Dedifferentiated amniotic fluid mesenchymal stem cell (primary cell): ENCODE measurements at regions not wholly inside any gene's neighbourhood (a gene's known extent, or its start where the extent isn't known, plus 50 kb on each side); places are given as distances from the start of the nearest gene placed in this dataset.

ENCODE experiments used
- DNase-seq: peaks from one replicate; pipeline ENCODE4 v3.0.0-alpha.2; 2016; ENCODE audit errors: extremely low spot score

DNA sequence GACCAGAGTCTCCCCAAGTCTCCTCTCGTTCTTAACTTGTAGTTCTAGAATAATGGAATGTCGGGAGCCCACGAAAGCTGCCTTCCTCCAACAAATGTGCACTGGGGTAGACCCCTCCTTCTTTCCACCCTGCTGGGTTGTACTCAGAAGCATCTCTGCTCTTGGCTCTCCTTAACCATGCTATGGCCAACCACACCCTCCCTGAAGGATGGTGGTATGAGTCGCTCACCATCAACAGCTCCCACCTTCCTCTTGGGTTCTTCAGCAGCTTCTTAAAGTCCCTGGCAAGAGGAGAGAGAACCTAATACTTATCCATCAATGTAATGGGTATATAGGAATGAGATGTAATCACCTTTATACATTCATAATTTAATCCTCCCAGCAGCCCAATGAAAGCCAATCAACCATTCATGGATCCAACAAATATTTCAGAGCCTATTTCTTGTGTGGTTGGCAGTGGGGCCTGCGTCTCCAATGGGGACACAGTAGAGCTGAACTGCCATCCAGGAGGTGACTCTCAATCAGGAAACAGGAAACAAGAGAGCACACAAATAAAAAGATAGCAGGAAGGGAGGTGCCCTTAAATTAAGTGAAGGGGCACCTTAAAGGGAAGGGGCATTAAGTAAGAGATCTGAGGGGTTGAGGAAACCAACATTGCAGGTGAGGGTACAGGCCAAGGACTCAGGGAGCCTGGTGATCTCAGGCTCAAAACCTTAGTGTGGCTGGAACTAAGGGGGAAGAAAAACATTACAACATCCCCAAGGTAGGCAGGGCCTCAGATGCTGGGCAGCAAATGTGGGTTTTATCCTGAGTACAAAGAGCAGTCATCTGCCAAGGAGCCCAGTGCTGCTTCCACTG, 64.4 kb upstream of the ETS2 start:
- no peak for DNase-seq

DNA sequence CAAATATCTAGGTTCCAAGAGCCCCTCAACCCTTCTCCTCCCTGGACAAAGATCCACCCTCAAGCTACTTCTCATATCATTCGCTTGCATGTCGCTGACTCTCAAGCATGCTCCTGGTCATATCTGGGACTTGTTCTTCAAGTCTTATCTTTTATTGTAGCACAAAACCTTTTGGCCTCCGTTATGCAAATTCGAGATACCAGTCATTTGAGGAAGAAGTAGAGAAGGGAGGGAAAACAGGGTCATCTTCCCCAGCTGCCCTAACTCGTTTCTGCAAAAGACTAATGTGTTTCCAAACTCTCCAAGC, 63.8 kb upstream of the ETS2 start:
- no peak for DNase-seq

DNA sequence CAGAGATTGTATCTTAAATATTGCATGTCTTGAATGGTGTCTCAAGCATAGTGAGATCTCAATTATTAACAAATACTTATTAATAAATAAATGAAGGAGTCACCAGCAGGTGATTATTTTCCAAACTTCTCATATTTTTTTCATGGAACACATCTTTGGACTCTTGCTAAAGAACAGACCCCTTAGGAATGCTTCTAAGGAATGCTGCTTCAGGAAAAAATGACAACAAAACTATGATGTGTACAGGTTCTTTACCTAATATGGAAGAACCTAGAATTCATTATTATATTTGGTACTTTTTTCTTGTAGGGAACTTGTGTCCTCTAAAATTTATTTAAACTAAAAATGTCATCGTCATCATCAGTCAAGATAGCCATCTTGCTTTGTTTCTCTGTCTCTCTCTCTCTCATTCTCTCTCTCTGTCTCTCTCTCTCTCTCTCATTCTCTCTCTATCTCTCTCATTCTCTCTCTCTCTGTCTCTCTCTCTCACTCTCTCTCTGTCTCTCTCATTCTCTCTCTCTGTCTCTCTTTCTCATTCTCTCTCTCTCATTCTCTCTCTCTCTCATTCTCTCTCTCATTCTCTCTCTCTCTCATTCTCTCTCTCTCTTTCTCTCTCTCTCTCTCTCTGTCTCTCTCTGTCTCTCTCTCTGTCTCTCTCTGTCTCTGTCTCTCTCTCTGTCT, 63.0 kb upstream of the ETS2 start:
- DNase-seq: no peak

DNA sequence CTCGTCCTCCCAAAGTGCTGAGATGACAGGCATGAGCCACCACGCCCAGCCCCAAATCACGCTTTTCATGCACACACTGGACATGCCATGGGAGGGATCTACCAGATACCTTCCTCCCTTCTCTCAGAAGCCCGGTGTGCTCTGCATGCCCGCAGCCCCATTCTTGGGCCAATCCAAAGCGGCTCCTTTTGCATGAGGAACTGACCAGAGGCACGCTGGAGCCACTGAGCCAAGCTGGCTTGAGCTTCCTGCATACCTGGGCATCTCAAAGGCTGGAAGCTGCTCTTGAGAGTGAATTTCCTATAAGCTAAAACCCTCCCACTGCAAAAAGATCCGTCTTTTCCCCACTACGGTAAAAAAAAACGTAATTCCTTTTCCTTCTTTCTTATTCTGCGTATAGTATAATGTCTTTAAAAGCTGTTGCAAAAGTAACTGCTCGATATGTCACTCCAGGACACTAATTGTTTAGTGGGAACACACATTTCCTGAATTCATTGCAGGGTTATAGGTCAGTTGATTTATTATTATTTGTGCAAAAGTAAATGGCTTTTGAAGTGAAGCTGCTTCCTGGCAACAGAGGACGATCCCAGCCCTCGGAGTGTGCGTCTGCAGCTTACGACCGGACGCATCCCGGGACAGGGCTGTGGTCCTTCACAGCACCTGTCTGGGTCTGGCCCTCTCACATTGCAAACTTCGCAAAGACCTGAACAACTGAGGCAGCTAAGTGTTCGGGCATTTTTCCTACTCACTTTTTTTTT, 61.8 kb upstream of the ETS2 start:
- no peak for DNase-seq

DNA sequence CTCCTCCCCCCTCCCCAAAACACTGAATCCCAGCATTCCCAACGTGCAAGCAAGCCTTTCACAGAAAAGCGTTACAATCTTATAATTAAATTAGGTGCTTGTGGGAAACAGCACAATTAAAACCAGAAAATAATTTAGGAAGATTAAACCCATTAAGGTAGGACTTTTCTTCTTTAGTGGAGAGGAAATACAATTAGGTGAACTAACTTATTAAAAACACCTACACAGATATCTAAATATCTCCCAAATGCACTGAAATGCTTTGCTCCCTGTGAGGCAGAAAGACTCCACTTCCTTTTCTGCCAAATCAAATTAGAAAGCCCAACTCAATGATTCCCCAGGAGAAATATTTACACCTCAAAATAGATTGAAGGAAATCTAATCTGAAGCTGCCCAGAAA, 60.9 kb upstream of the ETS2 start:
- DNase-seq: no peak

DNA sequence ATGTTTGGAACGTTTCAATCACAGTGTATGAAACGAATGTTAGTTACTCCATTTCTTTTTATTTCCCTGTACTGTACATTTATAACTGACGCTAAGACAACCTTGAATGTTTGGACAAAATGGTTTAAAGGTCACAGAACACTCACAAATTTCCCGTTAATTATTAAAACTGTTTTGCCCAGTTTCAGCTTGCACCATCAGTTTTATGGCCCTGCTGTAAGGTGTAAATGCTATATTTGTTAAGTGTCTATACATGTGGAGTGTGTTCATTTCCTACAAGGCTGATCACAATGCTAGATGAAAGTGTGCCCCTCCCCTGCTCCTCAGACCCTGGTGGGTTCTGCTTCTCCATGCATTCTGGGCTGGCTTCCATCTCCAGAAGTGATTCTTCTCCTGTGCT, 57.9 kb upstream of the ETS2 start:
- no peak for DNase-seq

DNA sequence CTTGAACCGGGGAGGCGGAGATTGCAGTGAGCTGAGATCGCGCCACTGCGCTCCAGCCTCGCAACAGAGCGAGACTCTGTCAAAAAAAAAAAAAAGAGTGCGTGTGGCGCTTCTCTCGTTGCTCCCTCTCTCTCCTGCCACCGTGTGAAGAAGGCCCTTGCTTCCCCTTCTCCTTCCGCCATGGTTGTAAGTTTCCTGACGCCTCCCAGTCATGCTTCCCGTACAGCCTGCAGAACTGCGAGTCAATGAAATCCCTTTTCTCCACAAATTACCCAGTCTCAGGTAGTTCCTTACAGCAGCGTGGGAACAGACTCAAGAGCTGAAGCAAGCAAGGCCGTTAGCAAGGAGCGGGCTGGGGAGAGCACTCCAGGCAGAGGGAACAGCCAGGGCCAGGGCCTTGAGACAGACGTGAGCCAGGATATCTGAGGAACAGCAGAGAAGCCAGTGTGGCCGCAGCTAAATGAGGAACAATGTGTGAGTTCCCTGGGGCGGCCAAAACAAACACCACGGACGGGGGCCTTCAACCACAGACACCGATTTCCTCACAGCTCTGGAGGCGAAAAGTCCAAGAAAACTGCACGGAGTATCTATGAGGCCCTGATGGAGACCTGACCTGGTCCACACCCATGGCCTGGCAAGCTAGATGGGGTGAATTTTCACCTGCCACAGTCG, 54.2 kb upstream of the ETS2 start:
- no peak for DNase-seq

DNA sequence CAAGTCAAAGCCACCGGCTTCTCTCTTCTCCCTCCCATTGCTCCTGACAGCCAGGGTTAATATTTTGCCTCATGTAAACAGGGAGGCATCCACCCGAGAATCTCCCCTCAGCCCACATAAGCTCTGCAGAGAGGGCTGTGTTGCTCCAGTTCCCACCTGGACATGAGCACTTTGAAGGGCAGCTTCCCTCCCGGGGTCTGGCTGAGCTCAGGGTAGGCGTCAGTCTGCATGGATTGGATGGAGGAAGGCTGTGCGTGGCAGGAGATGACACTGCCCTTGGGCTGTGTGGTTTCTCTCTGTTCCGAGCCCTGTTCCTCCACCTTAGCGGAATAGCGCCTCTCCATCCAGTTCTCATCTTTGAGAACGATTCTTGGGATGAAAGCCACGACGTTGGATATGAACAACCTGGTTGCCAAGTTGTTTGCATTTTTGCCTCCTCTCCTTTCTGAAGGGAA, 53.7 kb upstream of the ETS2 start:
- DNase-seq: no peak

DNA sequence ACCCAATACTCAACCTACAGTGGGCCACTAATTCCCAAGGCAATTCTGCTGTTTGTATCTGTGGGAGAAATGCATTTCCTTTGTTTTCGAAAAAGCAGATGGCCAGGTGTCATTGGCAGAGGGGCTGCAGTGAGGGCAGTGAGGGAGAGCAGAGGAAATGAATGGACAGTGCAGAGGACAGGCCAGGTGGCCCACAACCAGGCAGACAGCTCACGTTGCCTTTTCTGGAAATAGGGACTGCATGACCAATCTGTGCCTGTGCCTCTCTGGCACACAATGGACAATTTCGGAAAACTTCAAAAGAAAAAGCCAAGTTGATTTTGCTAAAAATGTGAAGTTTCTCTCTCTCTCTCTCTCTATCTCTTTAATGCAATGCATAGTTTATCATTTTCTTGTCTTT, 52.6 kb upstream of the ETS2 start:
- no peak for DNase-seq

DNA sequence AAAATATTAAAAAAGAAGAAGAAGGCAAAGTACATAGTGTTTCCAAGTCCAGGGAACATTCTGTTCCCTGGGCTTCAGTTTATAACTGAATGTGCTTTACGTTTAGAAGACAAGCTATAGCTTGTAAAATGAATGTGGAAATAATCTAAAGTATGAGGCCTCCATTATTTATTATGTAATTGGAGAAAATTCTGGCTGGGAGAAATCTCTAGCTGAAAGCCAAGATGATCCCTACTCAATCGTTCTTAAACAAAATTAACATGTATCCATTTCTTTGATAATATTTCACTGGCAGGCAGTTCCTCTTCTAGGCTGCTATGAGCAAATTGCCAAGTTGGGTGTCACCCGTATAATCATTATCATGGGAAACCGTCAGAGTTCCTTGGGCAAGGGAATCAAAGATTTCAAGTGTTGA, 52.2 kb upstream of the ETS2 start:
- DNase-seq: no peak
